Activated CD8-positive, alpha-beta memory T cell treated with anti-CD3 and anti-CD28 coated beads for 36 hours (primary cell): ENCODE measurements at regions not wholly inside any gene's neighbourhood (a gene's known extent, or its start where the extent isn't known, plus 50 kb on each side); places are given as distances from the start of the nearest gene placed in this dataset.

ENCODE experiments used
- CTCF ChIA-PET: fragments of 350-600 bp; sonication (Branson Sonifier 250); formaldehyde crosslinking; loops from one replicate; lab custom pipeline; 2021; ENCODE audit warnings: antibody characterized with exemption; lab: Charles Lee
- POLR2A ChIA-PET: fragments of 350-600 bp; sonication (Branson Sonifier 250); formaldehyde crosslinking; loops from one replicate; lab custom pipeline; 2021; ENCODE audit warnings: antibody characterized with exemption; lab: Charles Lee

DNA sequence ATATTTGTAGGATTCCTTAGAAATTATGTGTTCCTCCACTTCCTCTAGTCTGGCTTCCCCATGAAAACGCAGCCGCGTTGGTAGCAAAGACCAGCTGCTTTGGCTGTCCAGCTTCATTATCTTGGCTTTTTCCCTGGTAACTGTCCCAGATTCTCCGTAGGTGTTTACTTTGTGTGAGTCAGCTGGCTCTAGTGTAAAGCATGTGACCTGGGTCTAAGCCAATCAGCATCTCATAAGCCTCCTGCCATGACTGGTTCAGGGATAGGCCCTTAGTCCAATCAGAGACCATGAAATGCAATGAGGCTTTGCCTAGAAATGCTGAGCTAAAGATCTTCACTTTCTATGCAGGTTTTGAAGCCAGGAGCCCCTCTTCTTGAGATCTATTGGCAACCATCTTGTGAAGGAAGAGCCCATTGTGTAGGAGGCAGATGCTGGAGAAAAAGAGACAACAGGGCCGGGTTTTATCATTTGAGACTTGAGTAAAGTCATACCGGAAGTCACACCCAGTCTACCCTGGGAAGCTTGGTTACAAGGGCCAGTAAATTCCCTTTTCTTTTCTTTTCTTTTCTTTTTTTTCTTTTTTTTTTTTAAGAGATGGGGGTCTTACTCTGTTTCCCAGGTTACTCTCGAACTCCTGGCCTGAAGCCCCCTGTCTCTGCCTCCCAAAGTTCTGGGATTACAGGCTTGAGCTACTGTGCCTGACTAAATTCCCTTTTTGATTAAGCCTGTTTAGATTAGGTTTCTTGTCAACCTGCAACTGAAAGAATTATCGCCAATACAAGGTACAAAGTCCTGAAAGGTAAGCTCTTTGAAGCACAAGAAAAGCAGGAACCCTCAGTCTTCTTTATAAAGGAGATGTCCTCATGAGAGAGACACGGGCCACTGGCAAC, 256.5 kb upstream of the RREB1 start:
- POLR2A ChIA-PET = interaction anchor here (0.5 kb wide), 1 partner anchor 22 kb away, joined by 4 read pairs; no protein-coding TSS in a partner anchor

DNA sequence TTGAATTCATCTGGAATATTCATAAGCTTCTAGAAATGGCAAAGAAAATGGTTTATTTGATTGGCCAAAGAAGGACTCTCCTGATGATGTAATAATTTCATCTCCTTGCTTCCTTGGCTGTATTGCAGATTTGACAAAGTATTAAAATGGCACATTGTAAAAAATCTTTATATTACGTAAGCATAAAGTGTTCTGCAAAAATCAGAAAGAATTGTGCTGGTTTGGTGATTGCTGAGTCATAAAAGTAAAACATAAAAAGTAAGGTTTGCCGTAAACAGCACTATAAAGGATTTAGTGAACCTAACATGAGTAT, 255.9 kb upstream of the RREB1 start:
- ChIA-PET POLR2A (no interaction called here), CTCF (no interaction called here)

More for the DNA sequence above, 256.5 kb upstream of the RREB1 start:
- CTCF ChIA-PET = interaction anchor here (1.0 to 1.3 kb wide), 2 partner anchors 387 to 424 kb away, joined by 3 read pairs; no protein-coding TSS in a partner anchor

DNA sequence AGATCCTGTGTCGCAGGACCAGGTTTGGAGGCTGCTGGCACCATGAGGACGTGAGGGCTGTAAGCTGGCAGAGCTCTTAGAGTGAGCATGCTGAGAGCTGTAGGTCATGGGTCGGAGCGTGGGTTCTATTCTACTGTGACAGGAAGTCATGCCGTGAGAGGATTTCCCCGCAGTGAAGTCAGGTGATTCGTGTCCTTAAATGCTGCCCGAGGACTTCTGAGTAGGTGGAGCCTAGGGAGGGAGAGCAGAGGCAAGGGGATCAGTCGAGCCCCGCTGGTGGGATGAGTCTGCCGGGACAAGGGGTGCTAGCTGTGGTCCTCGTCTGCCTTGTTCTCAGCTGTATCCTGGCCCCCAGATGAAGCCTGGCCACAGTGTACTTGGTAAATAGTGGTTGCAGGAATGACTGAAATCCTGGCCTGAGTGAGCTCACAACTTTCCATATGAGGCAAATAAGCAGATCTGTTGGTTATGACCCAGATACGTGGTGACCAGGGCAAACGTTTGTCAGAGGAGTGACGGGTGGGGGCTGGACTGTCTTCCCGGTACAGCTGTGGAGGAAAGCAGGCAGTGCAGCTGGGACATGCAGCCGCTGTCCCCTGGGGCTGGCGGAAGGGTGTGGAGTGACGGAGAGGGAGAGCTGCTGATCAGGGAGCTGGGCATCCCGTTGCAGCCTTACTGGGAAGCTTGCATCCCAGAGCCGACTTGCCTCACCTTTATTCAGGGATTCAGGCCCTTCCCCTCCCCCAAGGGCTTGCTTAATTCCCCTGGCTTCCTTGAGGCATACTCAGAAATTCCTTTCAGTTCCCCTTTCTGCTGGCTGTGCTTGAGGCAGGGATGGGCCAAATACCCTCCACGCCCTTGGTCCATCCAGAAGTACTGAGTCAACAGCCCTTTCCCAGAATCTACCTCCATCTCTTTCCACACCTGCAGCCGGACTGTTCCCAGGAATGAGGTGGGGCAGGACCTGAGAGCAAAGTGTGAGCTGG, 250.9 kb upstream of the RREB1 start:
- CTCF ChIA-PET = no interaction called here
- POLR2A ChIA-PET = interaction anchor here (0.6 kb wide), 1 partner anchor 64 kb away, joined by 3 read pairs; no protein-coding TSS in a partner anchor

DNA sequence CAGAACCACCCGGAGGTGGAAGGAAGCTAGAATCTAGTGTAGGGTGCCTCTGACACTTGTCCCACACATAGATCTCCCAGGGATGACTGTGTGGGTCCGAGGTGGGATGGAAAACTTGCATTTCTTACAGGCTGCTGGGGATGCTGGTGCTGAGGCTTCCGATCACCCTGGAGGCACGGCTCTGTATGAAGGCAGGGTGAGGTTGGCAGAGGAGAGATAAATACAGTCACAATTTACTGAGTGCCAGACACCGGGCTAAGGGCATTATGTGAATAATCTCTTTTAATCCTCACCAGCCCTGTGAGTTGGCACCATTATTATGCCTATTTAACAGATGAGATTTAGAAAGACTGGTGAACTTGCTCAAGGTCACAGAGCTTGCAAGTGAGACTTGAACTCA, 250.2 kb upstream of the RREB1 start:
- CTCF ChIA-PET = no interaction called here
- POLR2A ChIA-PET = interaction anchor here (0.6 kb wide), 1 partner anchor 58 kb away, joined by 3 read pairs; no protein-coding TSS in a partner anchor

DNA sequence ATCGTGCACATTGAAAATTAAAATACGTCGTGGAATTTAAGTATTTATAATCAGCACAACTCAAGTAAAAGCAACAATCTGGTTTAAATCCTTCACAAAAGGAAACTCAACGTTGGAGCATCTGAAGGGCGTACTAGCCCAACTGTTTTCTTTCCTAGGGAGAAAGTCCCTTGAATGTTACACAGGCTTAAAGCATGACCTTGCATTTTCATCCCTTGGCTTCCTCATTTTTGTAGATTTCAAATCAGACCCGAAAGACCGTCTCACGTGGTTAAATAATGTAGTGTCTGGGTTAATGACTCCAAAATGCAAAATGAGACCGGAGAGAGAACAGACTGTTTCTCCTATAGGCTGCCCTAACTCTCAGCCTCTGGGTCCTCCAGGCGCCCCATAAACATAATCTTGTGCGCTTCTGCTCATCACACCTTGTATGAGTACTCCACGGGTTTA, 249.2 kb upstream of the RREB1 start:
- ChIA-PET POLR2A (no interaction called here), CTCF (no interaction called here)

DNA sequence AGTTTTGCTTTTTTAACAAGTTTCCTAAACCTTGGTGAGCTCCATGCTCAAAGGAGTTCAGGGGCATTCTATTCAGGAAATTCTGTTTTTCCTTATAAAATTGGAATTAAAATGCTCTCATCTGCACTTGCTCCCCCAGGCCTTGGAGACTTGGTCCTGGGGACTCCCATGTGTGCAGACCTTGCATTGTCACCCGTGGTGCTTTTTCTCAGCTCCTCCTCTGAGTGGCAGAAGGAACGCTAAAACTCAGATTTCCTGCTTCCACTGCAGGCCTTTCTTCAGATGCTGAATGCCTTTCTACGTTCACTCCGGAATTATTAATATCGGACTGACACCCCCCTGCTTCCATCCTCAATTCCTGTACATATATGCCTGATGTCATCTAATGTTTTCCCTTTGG, 248.7 kb upstream of the RREB1 start:
- CTCF ChIA-PET = no interaction called here

DNA sequence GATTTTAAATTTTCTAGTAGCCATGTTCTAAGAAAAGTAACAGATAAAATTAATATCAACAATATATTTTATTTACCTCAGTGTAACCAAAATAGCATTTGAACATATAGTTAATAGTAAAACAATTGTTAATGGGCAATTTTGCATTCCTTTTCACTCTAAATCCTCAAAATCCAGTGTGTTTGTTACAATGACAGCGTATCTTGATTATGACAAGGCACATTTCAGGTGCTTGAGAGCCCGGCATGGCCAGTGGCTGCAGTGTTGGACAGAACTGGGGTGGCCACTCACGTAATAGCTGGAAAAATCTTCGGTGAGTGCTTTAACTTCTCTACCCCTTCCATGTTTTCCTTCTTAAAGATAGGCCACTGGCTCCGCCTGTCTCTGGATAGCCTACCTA, 248.0 kb upstream of the RREB1 start:
- CTCF ChIA-PET = no interaction called here
- POLR2A ChIA-PET = no interaction called here

More for the DNA sequence above, 248.7 kb upstream of the RREB1 start:
- POLR2A ChIA-PET = no interaction called here

DNA sequence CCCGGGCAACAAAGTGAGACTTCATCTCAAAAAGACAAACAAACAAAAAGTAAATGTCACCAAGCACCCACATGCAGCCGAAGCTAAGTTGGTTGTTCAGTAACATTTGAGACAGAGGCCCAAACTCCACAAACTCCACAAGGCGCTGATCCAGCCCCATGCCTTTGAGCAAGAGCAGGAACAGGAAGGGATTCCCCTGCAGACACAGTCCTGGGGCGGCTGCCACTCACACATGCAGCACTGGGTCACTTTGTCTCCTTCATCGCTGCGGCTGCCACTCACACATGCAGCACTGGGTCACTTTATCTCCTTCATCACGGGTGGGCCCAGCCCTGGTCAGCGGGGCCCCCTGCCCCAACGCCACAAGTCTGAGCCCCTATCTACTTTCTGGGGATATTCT, 246.9 kb upstream of the RREB1 start:
- ChIA-PET POLR2A (interaction anchor here (0.7 kb wide), 1 partner anchor 92 kb away, joined by 3 read pairs; no protein-coding TSS in a partner anchor), CTCF (no interaction called here)

DNA sequence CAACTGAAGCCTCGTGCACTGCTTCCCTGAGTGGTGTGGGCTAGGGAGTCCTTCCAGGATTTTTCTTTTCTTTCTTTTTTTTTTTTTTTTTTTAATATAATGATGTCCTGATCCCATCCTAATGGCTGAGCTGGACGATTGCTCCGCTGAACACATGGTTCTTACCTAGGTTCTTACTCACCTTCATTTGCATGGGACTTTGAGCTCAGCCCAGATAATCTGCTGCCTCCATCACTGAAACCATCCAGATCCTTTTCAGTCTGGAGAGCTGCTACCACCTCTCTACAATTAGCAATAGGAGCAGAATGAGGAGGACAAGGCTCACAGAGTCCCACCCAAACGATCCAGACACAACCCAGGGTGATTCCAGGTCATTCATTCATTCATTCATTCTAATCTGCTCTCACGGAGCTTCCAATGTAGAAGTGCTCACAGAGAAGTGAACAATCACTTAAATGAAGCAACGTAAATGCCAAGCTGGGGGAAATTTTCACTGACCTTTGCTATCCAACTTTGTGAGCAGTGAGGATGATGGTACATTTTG, 246.3 kb upstream of the RREB1 start:
- ChIA-PET CTCF (interaction anchor here (0.6 kb wide), 1 partner anchor 209 kb away, joined by 3 read pairs; no protein-coding TSS in a partner anchor), POLR2A (interaction anchor here (0.6 kb wide), 1 partner anchor 220 kb away, joined by 3 read pairs; no protein-coding TSS in a partner anchor)

DNA sequence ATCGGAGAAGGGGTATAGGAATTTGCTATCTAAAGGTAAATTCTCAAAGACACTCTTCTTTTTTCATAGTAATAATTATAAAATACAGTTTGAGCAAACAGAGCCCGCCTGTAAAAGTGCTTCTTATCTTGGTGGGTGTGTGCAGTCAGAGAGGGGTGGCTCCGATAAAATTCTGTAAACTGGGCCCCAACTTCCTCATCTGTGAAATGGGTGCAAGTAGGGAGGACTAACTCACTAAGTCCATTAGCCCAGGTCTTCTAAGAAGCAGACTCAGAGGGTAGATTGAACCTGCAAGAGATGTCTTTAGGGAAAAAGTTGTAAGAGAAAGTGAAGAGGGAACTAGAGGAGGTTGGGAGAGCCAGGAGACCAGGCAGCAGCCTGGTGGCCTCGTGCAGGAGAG, 245.8 kb upstream of the RREB1 start:
- POLR2A ChIA-PET = no interaction called here

DNA sequence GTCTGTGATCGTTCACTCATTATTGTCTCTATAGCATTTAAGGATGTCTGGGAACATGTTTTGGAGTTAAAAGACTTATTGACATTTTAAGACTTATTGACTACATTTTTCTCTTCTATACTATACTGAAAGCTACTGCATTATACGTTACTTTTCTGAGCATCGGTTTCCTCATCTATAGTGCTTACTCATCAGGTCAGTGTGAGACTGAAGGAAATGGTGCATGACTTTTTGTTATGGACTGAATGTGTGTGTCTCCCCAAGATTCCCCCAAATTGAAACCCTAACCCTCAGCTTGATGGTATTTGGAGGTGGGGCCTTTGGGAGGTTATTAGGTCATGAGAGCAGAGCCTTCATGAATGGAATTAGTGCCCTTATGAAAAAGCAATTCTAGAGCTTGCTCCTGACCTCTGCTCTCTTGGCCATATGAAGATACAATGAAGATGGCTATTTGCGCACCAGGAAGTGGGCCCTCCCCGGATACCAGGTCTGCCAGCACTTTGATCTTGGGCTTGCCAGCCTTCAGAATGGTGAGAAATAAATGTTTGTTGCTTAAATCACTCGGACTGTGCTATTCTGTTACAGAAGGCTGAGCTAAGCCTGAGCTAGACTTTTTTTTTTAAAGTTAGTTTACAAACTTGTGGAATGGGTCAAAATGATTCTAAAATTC, 243.7 kb upstream of the RREB1 start:
- CTCF ChIA-PET = no interaction called here

More for the DNA sequence above, 245.8 kb upstream of the RREB1 start:
- CTCF ChIA-PET = interaction anchor here (0.6 kb wide), 1 partner anchor 208 kb away, joined by 3 read pairs; no protein-coding TSS in a partner anchor

DNA sequence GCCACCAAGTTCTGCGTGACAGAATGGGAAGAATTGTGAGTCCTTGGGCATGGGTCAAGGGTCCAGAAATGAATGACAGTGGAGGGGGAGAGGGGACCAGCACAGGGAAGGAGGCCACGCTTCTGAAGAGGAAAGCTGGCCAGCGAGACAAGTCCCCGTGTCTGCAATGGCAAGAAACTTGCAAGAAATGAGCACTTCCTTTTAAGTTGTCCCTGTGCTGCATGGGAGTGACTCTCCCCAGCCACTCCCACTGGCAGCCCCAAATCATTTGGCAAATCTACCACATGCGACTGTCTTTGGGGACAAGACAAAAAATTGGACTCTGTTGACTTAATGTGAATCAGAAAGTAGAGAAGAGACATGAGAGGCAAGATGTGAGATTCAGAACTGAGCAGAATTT, 242.2 kb upstream of the RREB1 start:
- ChIA-PET CTCF (no interaction called here), POLR2A (no interaction called here)

More for the DNA sequence above, 243.7 kb upstream of the RREB1 start:
- POLR2A ChIA-PET = no interaction called here

DNA sequence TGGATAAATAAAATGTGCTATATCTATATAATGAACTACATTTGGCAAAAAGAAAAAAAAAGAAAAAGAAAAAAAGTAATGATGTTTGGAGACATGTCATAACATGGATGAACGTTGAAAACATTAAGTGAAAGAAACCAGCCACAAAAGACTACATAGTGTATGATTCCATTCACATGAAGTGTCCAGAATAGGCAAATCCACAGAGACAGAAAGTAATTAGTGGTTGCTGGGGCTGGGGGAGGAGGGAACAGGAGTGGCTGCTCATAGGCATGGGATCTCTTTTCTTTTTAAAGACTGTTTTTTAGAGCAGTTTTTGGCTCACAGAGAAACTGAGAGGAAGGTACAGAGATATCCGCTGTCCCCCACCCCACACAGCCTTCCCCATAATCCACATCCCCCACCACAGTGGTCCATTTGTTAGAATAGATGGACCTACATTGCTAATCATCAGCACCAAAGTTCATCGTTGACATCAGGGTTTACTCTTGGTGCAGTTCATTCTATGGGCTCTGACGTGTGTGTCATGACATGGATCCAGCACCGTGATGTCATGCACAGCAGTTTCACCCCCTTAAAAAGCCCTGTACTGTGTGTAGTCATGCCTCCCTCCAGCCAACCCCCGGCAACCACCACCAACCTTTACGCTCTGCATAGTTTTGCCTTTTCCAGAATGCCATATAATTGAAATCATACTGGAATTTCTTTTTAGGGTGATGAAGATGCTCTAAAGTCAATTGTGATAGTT, 240.9 kb upstream of the RREB1 start:
- CTCF ChIA-PET = no interaction called here
- POLR2A ChIA-PET = no interaction called here

DNA sequence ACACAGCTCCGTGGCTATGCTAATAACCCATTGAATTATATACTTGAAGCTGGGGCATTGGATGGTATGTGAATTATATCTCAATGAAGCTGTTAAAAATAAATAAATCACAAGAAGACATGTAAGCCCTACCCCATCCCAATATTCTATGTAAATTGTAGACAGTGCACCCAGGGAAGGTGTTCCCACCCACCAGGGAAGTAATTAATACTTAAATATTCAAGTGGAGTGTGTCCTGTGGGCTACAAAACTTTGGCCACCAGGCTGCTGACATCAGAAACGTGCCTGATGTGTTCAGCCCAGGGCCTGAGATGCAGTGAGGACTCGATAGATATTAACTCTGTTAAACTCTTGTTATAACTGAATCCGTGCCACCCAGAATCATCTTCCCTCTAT, 240.4 kb upstream of the RREB1 start:
- POLR2A ChIA-PET = no interaction called here
- CTCF ChIA-PET = no interaction called here

DNA sequence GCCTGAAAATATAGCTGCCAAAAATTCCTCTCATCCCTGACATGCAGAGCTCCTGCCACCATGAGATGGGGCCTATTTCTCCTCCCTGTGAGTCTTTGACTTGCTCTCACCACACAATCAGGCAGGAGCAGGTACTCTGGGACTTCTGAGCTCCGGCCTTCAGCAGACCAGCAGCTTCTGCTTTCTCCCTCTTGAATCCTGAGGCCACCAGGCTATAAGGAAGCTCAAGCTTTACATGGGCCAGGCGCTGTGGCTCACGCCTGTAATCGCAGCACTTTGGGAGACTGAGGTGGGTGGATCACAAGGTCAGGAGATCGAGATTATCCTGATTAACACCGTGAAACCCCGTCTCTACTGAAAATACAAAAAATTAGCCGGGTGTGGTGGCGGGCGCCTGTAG, 238.7 kb upstream of the RREB1 start:
- POLR2A ChIA-PET = no interaction called here
- CTCF ChIA-PET = no interaction called here

DNA sequence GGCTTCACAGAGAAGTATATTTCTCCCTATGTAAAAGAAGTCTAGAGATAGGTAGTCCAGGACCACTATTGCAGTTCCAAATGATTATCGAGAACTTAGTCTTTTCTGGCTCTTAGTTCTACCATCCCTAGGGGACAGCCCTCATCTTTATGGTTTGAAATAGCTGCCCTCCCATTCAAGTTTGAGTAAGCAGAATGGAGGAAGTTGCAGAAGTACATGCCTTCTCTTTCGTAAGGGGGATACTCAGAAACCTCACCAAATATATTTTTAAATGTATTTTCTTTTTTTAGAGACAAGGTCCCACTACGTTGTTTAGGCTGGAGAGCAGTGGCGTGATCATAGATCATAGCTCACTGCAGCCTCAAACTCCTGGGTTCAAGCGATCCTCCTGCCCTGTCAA, 236.8 kb upstream of the RREB1 start:
- POLR2A ChIA-PET = no interaction called here
- CTCF ChIA-PET = no interaction called here

DNA sequence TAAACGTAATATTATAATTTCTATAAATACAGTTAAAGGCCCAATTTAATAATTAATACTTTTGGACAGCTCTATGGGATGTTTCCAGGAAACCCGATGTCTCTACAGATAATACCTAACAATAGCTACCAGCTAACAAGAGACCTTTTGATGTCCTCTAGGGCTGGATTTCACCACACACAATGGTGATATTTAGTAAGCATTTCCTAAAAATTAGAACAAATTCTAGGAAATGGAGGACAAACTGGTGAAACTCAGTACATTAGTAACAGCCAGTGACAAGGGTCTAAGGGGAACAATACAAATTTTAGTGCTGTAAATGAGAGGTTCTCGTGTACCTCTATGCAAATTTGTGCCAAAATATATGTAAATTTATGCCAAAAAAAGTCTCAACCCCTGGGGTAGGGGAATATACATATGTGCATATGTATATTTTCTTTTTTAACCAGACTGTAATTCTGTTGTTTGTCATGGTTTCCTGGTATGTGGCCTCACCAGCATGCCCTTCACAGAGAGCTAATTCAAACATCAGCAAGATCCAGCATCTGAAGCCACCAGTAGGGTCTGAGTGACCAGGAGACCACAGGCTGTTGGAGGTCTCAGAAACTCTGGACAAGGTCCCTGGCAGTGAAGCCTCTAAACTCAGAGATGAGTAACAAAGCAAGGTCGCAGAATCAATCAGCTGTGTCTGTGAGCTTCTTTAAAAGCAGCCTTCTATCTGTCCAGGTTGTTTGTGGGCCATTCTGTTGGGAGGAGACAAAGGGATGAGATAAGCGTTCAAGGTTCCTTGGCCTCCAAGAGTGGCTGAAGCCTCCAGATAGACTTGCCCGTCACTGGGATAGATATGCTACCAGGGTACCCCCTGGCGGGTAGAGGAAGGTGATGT, 235.1 kb upstream of the RREB1 start:
- POLR2A ChIA-PET = no interaction called here
- CTCF ChIA-PET = no interaction called here
